H1 (cell line): ENCODE measurements at regions not wholly inside any gene's neighbourhood (a gene's known extent, or its start where the extent isn't known, plus 50 kb on each side); places are given as distances from the start of the nearest gene placed in this dataset.

ENCODE experiments used
- ATF2 ChIP-seq: IDR thresholded peaks from 2 replicates; pipeline ENCODE4 v1.6.1; 2012; ENCODE audit warnings: low read length, inconsistent platforms
- HDAC6 ChIP-seq: IDR thresholded peaks from one replicate; pipeline ENCODE4 v1.7.1; 2012; ENCODE audit warnings: low read depth, mild to moderate bottlenecking, inconsistent platforms, low read length, moderate library complexity
- TAF7 ChIP-seq: optimal IDR thresholded peaks from 2 replicates; pipeline ENCODE3; 2011; ENCODE audit warnings: low read depth, mild to moderate bottlenecking, inconsistent platforms, low read length, moderate library complexity, borderline replicate concordance
- TCF12 ChIP-seq: IDR thresholded peaks from 2 replicates; pipeline ENCODE4 v1.6.1; 2011; ENCODE audit warnings: low read depth, mild to moderate bottlenecking, low read length

DNA sequence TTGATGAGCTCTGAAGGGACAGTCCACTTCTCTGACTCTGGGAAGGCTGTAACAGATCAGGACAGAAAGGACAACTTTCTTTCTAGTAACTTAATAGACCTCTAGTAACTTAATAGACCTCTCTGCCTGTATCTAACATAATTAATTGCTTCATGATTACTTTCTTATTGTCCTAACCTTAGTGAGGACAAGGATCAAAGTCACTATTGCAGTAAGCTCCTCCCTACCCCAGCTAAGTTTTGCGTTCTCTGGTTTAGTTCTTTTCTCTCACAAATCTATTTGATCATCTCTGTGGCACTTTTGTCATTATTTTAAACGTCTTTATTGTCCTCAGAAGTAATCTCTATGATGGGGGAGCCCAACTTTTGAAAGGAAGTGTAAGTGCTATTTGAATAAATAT, 125.5 kb upstream of the UGP2 start (continued):
- TF ChIP-seq TCF12, result no peak
- TF ChIP-seq ATF2, result no peak
- no peak for TF ChIP-seq TAF7
- no peak for TF ChIP-seq HDAC6
- TF ChIP-seq, all 59 proteins: peak for 0
